ENCODE measurements at regions not wholly inside any gene's neighbourhood (a gene's known extent, or its start where the extent isn't known, plus 50 kb on each side); places are given as distances from the start of the nearest gene placed in this dataset.

DNA sequence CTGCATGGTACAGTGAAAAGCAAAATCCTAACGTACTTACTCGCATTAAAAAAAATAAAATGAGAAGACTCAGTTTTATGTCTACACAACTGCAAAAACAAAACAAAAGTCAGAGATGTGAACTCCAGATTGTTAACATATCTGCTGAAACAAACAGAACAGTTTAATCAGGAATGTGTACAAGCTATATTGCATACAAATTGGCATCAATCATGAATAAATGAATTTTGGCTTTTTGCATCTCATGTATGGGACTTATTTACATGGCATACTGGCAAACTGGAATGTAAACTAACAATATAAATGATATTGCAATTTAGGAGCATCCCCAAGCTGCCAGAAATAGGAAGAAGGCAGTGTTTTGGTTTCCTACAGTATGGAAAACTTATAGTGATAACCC, 79.6 kb upstream of the NSMCE3 start:
- no peaks in the 10 kb centered on the region for H3K27me3 ChIP-seq (ENCODE audit: insufficient read depth, low read length)
- H3K14ac ChIP-seq (ENCODE audit: insufficient read depth, low read length): no peak overlapping the region
- Mint-ChIP-seq H3K27ac (0 out of 7 replicates have a peak overlapping the region, but pooled peaks of 1 of the 3 experiments have one; percentile 19), H3K36me3 (ENCODE audit: insufficient read depth in 1 of 3, low read depth in 3 of 3) (no peaks in the 10 kb centered on the region), H3K4me1 (peaks cover 41 to 44% of the 10 kb centered on the region in 2 experiments), H3K9me3 (no peaks in the 10 kb centered on the region), H3K4me3 (no peak overlapping the region), H3K27me3 (ENCODE audit: low read depth) (no peaks in the 10 kb centered on the region)
- TF ChIP-seq, protein P1, sequence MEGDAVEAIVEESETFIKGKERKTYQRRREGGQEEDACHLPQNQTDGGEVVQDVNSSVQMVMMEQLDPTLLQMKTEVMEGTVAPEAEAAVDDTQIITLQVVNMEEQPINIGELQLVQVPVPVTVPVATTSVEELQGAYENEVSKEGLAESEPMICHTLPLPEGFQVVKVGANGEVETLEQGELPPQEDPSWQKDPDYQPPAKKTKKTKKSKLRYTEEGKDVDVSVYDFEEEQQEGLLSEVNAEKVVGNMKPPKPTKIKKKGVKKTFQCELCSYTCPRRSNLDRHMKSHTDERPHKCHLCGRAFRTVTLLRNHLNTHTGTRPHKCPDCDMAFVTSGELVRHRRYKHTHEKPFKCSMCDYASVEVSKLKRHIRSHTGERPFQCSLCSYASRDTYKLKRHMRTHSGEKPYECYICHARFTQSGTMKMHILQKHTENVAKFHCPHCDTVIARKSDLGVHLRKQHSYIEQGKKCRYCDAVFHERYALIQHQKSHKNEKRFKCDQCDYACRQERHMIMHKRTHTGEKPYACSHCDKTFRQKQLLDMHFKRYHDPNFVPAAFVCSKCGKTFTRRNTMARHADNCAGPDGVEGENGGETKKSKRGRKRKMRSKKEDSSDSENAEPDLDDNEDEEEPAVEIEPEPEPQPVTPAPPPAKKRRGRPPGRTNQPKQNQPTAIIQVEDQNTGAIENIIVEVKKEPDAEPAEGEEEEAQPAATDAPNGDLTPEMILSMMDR (conservative IDR thresholded peaks at IDR 0.05): no peak
- peaks cover 4% of the 10 kb centered on the region; the same call in 1 of the 2 replicates for H3K4me1 ChIP-seq (ENCODE audit: insufficient read depth, low read length)
- no peak overlapping the region for H2BK120ac ChIP-seq (ENCODE audit: low read depth, low read length, poor library complexity, severe bottlenecking)
- no peak overlapping the region for H4K8ac ChIP-seq (replicated peaks; ENCODE audit: insufficient read length, low read depth, low read length)
- WGBS (ENCODE audit: extremely low coverage, insufficient read length, low lambda C conversion rate): no CpG with 5 or more reads among the region's 2 CpGs
- H3K23ac ChIP-seq (ENCODE audit: insufficient read length, low read depth, low read length): no peak overlapping the region
- H3K9ac ChIP-seq (ENCODE audit: extremely low read depth, insufficient read length, low read length): no peak overlapping the region
- H3K79me2 ChIP-seq (ENCODE audit: insufficient read depth, low read length): no peaks in the 10 kb centered on the region
- no peak overlapping the region for H3T11ph ChIP-seq (ENCODE audit: low read length)
- H2AFZ ChIP-seq (ENCODE audit: low read length): no peak overlapping the region
- H3K56ac ChIP-seq (ENCODE audit: insufficient read length, low read depth, low read length): no peak overlapping the region
- H3K4me2 ChIP-seq (ENCODE audit: insufficient read depth, insufficient read length, low read length): no peak overlapping the region
- H4K20me1 ChIP-seq (ENCODE audit: control insufficient read depth, insufficient read depth, insufficient read length): no peaks in the 10 kb centered on the region
- no peaks in the 10 kb centered on the region for H3K23me2 ChIP-seq (ENCODE audit: insufficient read length, low read depth, low read length, poor library complexity, severe bottlenecking)
- H4K5ac ChIP-seq (ENCODE audit: insufficient read length, low read depth, low read length): no peak overlapping the region
- no peaks in the 10 kb centered on the region for H3K79me1 ChIP-seq (ENCODE audit: insufficient read depth, low read depth, low read length, poor library complexity, severe bottlenecking)
- no peak overlapping the region for H2BK12ac ChIP-seq (ENCODE audit: insufficient read length, low read depth, low read length)
- no peak for DNase-seq
- no peak overlapping the region for H2BK5ac ChIP-seq (ENCODE audit: insufficient read length, low read length)
- no peak overlapping the region for H3K4ac ChIP-seq (ENCODE audit: low read depth, low read length)
- no peaks in the 10 kb centered on the region for H3K9me3 ChIP-seq (ENCODE audit: control insufficient read depth, low read depth, low read length)
- H3K18ac ChIP-seq (ENCODE audit: insufficient read length, low read depth, low read length): no peak overlapping the region
- no peak overlapping the region for H2AK5ac ChIP-seq (ENCODE audit: insufficient read length, low read length)
- H4K91ac ChIP-seq (ENCODE audit: insufficient read length, low read depth, low read length): no peak overlapping the region
- no peak overlapping the region for H2BK20ac ChIP-seq (ENCODE audit: low read depth, low read length, poor library complexity, severe bottlenecking)
- no peak overlapping the region for H2BK15ac ChIP-seq (ENCODE audit: low read depth, low read length)
- no peak overlapping the region for H3K27ac ChIP-seq (ENCODE audit: insufficient read length, low read depth, low read length)

Data from H9 (cell line).